ENCODE measurements at regions not wholly inside any gene's neighbourhood (a gene's known extent, or its start where the extent isn't known, plus 50 kb on each side); places are given as distances from the start of the nearest gene placed in this dataset.

- DNase-seq, result peak in 1 of 3 donors; percentile 45
Observed at GRCh38 chr9:76557674-76558225, 98.8 kb downstream of the GCNT1 start.

- DNase-seq, result no peak
Observed at GRCh38 chr9:76558465-76558864, 99.5 kb downstream of the GCNT1 start.

GRCh38 chr9:76559286-76559685 lies 100.3 kb downstream of the GCNT1 start:
- no peak for DNase-seq

- peak in 1 of 3 donors; percentile 58 for DNase-seq
Observed at GRCh38 chr9:76560481-76560922, 101.5 kb downstream of the GCNT1 start.

- DNase-seq, result no peak
Observed at GRCh38 chr9:76561050-76561713, 102.2 kb downstream of the GCNT1 start.

Data from muscle of back (tissue), 3 donors.